ENCODE measurements at regions not wholly inside any gene's neighbourhood (a gene's known extent, or its start where the extent isn't known, plus 50 kb on each side); places are given as distances from the start of the nearest gene placed in this dataset.

DNA sequence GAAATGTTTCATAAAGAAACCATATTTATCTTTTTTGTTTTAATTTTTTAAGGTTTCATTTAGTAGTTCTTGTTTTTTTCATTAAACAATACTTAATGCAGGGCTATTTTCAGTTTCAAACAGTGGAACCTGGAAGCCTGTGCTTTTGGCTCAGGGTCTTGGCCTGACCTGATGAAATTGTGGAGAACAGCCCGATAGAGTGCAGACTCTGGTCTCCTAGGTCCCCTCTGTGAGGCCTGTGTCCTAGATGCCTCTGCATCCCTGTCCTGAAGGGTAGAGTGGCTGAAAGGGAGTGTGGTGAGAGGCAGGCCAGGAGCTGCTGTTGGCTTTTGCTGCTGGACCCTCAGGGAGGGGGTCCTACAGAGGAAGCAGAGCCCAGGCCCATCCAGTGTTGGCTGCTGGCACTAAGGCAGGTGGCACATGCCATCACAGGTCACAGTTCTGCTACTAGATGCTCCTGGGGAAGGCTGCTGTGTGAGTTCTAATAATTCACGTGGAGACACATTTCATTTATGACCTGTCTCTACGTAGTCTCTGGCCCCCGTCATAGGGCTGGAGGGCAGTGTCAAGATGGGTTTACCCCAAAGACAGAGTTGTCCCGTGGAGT is 201.0 kb upstream of the COPS8 start:
- no peak for DNase-seq (ENCODE audit: low read depth in 4 of 4, low spot score in 3 of 4)

DNA sequence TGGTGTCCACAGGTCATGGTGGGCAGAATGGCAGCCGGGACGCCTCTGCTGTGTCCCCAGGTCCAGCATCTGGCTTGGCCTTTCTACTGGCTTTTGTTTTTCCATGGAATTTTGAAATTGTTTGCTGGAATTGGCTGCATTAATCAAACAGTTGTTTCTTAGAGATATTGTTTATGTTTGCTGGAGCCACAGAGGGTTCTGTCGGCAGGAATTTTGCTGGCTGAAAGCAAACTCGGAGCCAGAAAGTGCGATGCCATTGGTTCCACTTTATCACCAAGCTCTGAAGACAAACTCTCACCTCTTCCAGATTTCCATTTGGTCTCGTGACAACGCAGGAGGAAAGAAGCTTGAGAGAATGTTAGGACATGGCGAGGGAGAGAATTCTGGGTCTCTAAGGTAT is 199.2 kb upstream of the COPS8 start:
- DNase-seq (ENCODE audit: low read depth in 4 of 4, low spot score in 3 of 4) = no peak

DNA sequence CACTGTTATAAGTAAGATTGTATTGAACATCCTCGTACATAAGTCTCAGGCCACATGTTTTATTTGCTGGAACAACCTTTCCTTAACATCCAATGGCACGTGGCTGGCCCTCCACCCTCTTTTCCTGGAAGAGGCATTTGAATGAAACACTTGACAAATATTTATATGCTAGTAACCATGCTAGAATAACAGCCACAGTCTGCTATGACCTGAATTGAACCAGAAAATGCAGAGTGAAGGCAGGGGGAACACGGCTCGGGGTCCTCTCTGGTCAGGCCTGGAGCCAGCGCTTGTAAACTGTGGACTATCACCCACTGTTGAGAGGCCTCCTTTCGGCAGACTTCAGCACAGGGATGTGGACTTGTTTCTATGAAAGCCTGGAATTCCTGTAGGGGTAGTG is 198.2 kb upstream of the COPS8 start:
- DNase-seq (ENCODE audit: low read depth in 4 of 4, low spot score in 3 of 4) = no peak

DNA sequence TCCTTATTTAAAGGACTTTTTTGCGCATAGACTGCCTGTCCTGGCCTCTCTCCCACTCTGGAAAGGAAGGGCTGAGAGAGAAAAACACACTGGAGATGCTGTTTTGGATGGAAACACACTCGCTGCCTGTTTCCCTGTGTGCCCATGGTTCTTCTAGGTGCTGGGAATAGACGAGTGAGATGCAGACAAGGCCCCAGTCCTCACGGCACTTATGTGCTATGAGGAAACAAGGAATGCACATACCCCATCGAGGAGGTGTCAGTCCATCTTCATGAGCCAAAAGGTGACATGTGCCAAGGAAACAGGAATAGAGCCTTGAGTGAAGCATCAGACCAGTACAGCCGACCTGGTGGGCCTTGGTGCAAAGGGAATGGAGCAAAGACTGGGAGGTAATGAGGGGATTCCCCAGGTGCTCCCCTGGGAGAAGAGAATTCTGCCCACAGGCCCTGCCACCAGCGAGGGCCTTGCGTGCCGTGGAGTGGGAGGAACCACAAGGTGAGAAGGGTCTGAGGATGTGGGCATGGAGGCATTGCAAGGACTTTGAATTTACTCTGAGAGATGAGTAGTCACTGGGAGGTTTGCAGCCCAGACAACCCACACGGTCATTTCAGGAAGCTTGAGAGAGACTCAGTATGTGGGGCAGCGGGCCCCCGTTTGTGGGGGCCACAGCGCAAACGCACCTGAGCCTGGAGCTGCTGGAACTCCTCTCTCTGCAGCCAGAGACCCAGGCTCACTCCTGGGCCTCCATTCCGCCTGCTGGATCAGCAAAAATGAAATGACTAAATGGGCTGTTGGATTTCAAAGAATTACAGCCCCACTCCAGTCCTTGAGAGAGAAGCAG is 197.5 kb upstream of the COPS8 start:
- no peak for DNase-seq (ENCODE audit: low read depth in 4 of 4, low spot score in 3 of 4)

DNA sequence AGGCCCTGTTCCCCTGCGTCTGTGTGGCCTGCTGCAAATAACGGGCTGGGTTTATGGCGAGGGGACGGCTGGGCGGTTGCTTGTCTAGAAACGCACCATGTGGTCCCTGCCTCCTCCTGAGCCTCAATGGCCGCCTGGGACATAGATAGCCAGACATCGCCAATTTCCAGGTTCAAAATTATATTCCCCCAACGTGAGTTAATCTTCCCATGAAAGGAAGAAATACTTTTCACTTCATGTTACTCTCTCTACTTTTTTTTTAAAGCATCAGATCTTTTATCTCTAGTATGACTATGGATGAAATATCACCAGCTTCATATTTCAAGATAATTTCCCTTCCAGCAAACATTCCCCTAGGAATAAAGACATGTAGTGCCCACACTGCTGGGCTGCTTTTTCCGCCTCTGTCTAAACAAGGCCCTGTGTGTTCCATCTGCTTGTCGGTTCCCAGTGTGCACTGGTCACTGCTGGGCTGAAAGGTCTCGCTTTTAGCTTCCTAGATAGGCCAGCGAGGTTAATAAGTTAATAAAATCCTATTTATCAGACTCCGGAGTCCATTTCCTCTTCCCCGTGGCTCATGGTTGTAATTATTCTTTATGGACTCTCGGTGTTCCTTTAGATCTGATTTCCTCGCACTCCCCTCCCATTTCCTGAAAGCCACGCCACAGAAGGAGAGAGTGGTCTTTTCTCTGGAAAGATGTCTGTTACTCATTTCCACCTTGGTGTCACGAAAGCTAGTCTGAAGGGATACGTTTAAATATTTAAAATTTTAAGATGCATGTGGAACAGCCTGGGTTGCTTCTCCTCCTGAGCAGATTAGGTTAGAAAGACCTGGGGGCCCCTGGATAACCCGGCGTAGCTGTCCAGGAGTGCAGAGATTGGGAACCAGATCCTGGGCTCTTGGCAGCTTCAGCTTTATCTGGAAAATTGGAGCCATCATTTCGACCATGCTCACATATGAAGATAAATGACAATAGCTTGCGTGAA is 196.6 kb upstream of the COPS8 start:
- peak in 1 of 4 donors; percentile 65 for DNase-seq (ENCODE audit: low read depth in 4 of 4, low spot score in 3 of 4)

DNA sequence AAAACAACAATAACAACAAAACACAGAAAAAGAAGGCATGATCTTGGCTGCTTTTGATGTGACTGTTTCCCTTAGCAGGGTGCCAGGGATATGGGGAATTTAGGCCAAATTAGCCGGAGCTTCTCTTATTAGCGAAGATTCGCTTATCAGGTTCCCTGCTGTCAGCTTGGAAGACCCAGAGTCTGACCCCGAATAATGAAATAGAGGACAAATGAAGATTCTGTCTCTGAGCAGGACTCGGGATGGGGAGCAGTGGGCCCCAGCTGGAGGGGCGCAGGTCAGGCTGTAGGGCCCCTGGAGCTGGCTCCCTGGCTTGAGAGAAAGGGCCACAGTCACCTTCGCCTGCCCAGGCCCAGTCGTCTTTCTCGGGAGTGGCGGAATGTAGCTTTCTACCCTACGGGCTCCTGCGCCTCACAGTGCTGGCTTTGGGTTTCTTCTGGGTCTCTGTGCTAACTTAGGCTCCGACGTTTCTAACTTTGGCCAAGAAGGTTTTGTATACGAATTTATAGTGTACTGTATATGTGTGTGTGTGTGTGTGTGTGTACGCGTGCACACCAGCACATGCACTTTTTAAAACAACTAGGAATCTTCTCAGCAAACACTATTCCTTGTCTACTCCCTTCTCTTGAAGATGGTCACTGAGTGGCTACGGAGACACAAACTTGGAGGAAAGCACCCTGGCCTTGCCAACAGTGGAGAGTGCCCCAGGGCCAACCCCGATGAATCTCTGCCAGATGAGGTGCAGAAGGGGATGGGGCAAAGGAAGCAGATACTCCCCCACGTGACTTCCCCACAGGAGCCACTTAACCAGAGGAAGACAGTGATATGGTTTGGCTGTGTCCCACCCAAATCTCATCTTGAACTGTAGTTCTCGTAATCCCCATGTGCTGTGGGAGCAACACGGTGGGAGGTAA is 195.6 kb upstream of the COPS8 start:
- DNase-seq (ENCODE audit: low read depth in 4 of 4, low spot score in 3 of 4) = no peak

DNA sequence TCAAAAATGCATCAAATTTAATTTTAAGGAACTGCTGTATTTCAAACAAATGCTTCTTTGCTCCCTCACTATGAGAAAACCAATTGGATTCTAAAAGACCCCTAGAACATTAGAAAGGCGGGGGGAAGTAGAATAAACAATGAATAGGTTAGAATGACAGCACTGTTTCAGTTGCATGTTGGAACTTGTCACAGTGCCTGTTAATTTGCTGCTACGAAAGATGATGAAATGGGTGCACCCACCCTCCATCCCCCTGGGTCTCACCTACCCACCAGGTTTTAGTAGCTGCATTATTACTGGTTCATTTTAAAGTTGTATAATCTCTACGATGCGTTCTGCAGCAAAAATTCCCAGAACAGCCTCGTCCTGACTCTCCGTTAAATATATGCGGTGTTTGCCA is 193.0 kb upstream of the COPS8 start:
- DNase-seq (ENCODE audit: low read depth in 4 of 4, low spot score in 3 of 4) = no peak

DNA sequence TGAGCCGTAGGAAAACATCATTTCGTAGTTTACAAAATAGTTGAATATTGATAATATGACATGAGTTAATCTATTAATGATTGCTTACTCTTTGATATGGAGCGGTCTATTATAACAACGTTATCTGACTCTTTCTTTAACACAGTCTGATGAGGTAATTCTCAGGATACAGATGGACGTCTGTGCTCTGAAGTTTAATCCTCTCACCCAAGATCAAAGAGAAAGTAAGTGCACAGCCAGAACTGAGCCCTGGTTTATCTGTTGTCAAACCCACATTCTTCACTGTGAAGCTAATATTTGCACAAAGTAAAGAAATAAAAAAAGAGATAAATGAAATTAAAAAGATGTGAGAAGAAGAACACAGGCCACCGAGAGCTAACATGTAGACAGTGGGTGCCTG is 190.9 kb upstream of the COPS8 start:
- DNase-seq (ENCODE audit: low read depth in 4 of 4, low spot score in 3 of 4) = no peak

DNA sequence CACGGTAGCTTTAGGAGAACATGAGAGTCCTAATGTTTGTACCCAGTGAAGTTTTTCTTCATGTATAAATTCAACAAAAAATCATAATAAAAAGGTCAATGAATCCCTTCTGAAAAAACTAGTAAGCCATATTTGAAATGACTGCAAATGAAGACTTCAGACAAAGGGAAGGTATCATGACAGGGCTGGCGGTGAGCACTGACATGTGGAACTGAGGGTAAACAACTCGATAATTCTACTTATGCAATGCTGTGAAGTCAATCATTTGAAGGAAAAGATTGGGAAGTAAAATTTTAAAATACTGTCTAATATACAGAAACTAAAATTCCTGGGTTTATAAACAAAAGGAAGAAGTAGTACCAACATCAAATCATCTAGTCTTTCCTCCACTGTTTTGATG is 190.2 kb upstream of the COPS8 start:
- DNase-seq (ENCODE audit: low read depth in 4 of 4, low spot score in 3 of 4) = no peak

DNA sequence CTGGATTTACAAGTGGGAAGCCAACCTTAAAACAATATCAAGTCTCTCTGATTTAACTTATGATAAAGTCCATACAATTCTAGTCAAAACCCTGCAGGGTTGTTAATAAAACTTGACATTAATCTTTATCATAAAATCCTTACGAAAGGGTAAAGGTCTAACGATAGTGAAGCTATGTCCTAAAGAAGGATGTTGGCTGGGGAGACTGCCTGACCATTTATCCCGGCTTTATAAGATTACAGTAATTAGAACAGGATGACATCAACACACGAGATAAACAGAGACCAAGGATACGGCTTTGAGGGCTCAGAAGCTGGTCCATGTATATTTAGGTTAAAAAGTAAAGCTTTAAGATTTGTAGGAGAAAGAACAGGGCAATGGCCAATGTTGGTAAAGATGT is 189.0 kb upstream of the COPS8 start:
- DNase-seq (ENCODE audit: low read depth in 4 of 4, low spot score in 3 of 4) = no peak

DNA sequence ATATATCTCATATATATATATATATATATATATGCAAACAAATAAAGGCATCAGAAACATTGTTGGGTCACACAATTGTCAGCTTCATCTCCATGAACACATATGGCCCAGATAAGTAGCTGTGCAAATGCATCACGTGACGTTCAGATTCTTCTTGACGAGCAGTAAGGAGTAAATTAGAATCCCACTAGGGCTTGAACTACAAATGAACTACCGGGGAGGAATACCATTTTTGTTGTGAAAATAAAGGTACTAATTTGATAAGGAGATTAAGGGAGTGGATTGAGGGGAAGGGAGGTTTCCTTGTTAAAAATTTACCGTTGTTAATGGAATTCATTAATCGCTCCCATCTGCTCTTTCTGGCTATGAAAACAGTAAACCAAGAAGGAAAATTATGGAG is 186.5 kb upstream of the COPS8 start:
- no peak for DNase-seq (ENCODE audit: low read depth in 4 of 4, low spot score in 3 of 4)

DNA sequence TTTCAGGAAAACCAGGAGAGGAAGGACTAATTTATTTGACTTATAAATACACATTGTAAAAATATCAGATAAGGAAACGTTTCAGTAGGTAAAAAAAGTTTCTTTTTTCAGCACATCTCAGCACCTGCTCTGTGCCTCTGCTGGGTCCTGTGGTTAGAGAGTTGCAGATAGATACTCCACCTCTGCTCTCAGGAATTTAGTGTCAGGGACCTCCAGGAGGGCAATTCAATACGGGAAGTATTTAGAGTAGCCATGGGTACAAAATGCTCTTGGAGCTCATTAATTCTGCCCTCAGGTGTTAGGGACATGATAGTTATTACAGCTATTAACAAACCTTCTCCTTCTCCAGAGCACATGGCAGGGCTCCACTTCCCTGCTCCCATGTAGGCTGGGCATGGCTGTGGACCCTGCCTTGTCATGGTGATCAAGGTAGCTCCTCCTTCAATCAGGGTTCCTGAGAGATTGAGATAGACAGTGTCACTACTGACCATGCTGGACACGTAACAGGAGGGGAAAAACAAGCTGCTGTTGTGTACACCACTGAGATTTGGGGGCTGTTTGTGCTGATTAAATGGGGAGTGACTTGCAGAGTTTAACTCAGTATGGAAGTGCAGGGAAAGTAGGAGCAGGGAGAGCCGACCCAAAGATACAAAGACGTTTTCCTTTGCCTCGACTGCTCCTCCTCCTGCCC is 185.6 kb upstream of the COPS8 start:
- DNase-seq (ENCODE audit: low read depth in 4 of 4, low spot score in 3 of 4) = no peak

DNA sequence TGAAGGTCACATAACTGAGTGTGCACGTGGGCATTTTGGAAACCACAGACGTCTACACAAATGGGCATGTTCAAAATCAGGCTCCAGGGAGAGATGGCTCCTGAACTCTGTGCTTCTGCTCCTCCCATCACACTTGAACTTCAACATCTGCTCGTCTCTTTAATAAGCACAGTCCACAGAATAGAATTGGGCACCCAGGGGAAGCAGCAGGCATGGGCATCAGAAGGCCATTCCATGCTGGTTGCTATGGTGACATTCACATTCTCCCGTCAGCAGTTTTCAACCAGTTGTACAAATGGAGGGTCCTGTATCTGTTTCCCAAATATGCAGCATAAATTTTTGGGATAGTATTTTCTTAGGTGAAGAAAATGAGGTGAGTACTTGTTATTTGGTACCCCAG is 183.7 kb upstream of the COPS8 start:
- DNase-seq (ENCODE audit: low read depth in 4 of 4, low spot score in 3 of 4) = no peak

DNA sequence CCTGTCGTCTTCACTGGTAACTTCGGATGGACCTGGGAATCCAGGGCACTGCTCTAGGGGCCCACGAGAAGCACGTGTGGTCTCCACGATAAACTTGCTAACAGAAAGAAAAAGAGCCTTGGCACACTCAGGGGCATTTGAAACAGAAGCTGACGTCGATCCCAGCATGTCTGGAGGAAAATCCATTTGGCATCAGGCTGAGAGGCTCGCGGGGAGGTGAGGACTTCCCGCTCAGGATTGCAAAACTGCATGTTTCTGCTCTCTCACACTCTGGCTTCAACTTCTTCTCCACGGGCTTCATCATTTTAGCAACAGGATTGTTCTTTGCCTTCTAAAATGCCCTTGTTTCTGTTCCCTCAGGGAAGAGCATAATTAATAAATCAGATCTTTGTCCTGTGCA is 181.7 kb upstream of the COPS8 start:
- no peak for DNase-seq (ENCODE audit: low read depth in 4 of 4, low spot score in 3 of 4)

DNA sequence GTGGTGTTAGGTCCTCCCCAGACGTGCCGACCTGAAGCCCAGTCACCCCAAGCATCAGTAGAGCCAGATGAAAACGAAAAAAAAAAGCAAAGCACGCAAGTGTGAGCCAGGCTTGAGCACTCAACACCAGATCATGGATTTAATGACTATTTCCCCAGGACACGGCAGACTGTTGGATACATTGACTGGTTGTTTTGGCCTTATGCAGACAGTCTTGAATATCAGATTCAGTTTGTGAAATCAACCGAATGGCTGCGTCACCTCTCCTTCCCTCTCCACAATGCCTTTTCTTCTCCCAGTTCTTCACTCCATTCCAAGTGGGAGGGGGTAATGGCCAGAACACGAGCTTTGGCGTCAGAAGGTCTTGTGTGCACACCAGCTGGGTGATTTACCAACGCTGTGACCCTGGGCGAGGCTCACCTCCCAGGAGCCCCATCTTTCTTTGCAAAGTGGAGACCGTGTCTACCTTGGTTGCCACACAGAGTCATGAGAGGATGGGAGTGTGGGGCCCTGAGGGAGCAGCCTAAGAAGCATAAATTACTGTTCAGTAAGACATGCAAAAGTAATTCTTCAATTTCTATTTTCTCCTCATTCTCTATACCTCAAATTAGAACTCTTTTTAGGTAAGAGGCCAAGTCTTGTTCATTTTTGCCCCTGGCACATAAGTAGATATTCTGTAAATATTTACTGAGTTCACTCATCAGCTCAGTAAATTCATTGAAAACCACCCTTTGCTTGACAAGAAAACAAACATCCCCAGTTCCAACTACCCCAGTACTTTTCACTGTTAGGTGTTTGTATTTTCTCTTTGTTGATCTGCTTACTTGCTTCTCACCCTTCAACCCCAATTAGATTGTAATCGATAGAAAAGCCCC is 181.1 kb upstream of the COPS8 start:
- no peak for DNase-seq (ENCODE audit: low read depth in 4 of 4, low spot score in 3 of 4)

DNA sequence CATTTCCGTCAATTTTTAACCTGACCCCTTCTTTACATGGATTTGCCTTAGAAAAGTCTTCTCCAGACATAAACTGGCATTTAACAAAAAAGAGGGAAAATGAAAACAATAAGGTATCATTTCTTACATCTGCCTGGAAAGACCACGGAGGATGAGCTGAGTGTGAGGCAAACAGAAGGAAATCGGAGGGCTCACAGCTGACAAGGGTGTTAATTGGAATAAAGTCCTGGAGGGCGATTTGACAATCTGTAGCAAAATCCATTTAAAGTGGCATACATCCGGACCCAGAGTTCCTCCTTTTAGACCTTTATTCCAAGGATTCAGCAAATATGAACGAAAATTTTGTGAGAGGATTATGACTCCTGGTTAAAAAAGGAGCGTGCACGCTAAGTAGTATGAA is 179.7 kb upstream of the COPS8 start:
- DNase-seq (ENCODE audit: low read depth in 4 of 4, low spot score in 3 of 4) = no peak

DNA sequence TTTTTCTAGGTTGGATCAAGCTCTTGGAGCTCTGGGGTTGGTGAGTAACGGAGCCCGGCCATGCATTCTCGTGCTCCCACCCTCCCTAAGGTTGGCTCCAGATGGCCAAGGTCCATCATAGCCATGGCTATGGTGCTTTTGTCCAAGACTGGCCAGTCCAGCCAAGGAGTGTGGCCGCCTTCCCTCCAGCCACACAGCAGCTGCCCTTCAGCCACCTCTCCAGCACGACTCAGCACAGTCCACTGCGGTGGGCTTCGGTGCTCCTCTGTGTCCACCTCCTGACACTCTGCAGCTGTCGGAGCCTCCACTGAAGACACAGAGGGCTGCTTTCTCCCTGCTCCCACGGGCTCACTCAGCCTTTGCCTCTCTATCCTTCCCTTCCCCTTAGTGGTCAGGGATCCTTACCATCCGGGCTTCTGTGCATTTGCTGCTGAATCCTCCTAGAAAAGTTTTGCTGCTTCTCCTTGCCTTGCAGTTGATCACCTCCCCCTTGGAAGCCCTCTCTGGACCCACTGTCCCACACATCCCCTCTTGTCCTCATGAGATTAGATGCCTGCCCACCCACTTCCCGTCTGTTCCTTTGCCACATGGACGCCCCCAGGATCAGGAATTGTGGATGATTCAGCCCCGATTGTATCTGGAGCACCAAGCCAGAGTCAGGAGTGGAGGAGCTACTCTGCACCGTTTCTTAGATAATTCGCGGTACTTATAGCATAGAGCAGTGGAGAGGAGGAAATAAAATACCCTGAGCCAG is 177.1 kb upstream of the COPS8 start:
- no peak for DNase-seq (ENCODE audit: low read depth in 4 of 4, low spot score in 3 of 4)

DNA sequence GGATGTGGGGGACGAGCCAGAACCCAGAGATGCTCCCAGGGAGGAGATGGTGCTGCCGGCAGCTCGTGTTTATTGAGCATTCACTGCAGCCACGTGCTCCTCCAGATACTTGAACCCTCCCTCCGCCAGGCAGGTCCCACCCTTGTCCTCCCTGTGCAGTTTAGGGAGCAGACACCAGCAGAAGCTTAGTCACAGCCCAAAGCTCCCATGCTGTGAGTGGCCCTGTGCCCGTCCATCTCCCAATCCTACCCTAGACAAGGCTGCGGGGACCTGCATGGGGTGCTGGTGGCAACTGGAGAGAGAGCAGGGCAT is 176.5 kb upstream of the COPS8 start:
- DNase-seq (ENCODE audit: low read depth in 4 of 4, low spot score in 3 of 4) = no peak
